ENCODE measurements at regions not wholly inside any gene's neighbourhood (a gene's known extent, or its start where the extent isn't known, plus 50 kb on each side); places are given as distances from the start of the nearest gene placed in this dataset.

DNA sequence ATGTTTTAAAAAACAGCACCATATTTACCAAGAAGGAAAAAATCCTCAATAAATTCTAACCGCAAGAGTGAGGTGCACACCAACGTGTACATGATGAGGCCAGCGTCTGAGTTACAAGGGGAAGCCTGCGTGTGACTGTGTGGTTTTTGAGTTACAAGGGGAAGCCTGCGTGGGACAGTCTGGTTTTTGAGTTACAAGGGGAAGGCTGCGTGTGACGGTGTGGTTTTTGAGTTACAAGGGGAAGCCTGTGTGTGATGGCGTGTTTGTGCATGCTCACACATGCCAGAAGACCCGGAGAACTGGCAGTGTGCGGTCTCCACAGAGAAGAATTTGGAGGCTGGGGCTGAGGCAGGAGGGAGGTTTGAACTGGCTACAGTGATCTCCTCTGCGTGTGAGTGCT, 1376.4 kb downstream of the TBC1D22A start:
- TF ChIP-seq, protein P1, sequence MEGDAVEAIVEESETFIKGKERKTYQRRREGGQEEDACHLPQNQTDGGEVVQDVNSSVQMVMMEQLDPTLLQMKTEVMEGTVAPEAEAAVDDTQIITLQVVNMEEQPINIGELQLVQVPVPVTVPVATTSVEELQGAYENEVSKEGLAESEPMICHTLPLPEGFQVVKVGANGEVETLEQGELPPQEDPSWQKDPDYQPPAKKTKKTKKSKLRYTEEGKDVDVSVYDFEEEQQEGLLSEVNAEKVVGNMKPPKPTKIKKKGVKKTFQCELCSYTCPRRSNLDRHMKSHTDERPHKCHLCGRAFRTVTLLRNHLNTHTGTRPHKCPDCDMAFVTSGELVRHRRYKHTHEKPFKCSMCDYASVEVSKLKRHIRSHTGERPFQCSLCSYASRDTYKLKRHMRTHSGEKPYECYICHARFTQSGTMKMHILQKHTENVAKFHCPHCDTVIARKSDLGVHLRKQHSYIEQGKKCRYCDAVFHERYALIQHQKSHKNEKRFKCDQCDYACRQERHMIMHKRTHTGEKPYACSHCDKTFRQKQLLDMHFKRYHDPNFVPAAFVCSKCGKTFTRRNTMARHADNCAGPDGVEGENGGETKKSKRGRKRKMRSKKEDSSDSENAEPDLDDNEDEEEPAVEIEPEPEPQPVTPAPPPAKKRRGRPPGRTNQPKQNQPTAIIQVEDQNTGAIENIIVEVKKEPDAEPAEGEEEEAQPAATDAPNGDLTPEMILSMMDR (IDR thresholded peaks at IDR 0.05; ENCODE audit: low read length) = no peak
- no peak for TF ChIP-seq EZH2 (optimal IDR thresholded peaks at IDR 0.05; ENCODE audit: low read depth, low read length)
- TF ChIP-seq EZH2phosphoT487 (IDR thresholded peaks at IDR 0.05; ENCODE audit: low read length) = no peak

Measured in MM.1S (cell line).